HUES6 (cell line): ENCODE measurements at regions not wholly inside any gene's neighbourhood (a gene's known extent, or its start where the extent isn't known, plus 50 kb on each side); places are given as distances from the start of the nearest gene placed in this dataset.

Source experiments
- H3K27ac ChIP-seq: 2 replicates; pipeline ENCODE4 v1.7.0; 2013; ENCODE audit warnings: low read depth, mild to moderate bottlenecking, low read length, inconsistent platforms
- H3K27me3 ChIP-seq: 2 replicates; pipeline ENCODE4 v1.6.1; 2013; ENCODE audit warnings: low read length; ENCODE audit not compliant: control insufficient read depth, insufficient read depth
- H3K36me3 ChIP-seq: 2 replicates; pipeline ENCODE4 v1.6.1; 2013; ENCODE audit warnings: low read length; ENCODE audit not compliant: control insufficient read depth, insufficient read depth
- H3K4me1 ChIP-seq: 2 replicates; pipeline ENCODE4 v1.6.1; 2013; ENCODE audit warnings: low read length; ENCODE audit not compliant: control insufficient read depth, insufficient read depth
- H3K4me3 ChIP-seq: 2 replicates; pipeline ENCODE4 v1.5.1; 2013; ENCODE audit warnings: low read depth, low read length
- H3K9ac ChIP-seq: one replicate; pipeline ENCODE4 v1.6.1; 2013; ENCODE audit warnings: mild to moderate bottlenecking, low read length
- H3K9me3 ChIP-seq: 2 replicates; pipeline ENCODE4 v1.6.1; 2013; ENCODE audit warnings: low read depth, low read length; ENCODE audit not compliant: control insufficient read depth, insufficient read depth

- peak overlapping the region; percentile 50; the same call in 1 of the 2 replicates for H3K27ac ChIP-seq
- peak overlapping the region; percentile 63 for H3K9ac ChIP-seq
- H3K4me1 ChIP-seq: peaks cover 22% of the 10 kb centered on the region; the same call in 1 of the 2 replicates
- no peaks in the 10 kb centered on the region for H3K27me3 ChIP-seq
- peaks cover 5% of the 10 kb centered on the region; the same call in 1 of the 2 replicates for H3K9me3 ChIP-seq
- H3K36me3 ChIP-seq: no peaks in the 10 kb centered on the region
- no peak overlapping the region for H3K4me3 ChIP-seq
Measured at GRCh38 chr3:76063019-76063418, 277.7 kb upstream of the ZNF717 start.

GRCh38 chr3:76063811-76064210, 278.5 kb upstream of the ZNF717 start:
- peak overlapping the region; percentile 50; the same call in 1 of the 2 replicates for H3K27ac ChIP-seq
- H3K9ac ChIP-seq: peak overlapping the region; percentile 63
- peaks cover 8% of the 10 kb centered on the region for H3K9me3 ChIP-seq
- no peaks in the 10 kb centered on the region for H3K36me3 ChIP-seq
- H3K27me3 ChIP-seq: no peaks in the 10 kb centered on the region
- H3K4me3 ChIP-seq: no peak overlapping the region
- H3K4me1 ChIP-seq: peaks cover 22% of the 10 kb centered on the region; the same call in 1 of the 2 replicates

DNA sequence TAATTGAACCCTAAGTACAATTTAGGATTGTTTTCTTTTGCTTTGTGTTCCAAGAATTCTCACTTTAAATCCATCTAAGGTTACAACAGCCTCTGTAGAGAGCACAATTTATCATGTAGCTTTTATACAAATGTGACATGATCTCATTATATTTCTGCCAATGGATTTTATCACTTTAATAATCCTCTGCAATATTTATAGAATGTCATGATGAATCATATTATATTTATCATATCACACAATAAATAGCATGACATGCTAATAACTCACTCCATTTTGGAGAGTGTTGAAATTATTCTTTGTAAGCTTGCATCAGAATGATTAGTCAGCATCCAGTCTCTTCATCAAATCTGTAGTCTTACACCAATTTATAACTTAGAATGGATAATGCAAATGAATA, 280.6 kb upstream of the ZNF717 start:
- Histone ChIP-seq H3K36me3 (no peaks in the 10 kb centered on the region), H3K27ac (no peak overlapping the region), H3K9ac (no peak overlapping the region), H3K9me3 (peaks cover 14% of the 10 kb centered on the region), H3K27me3 (no peaks in the 10 kb centered on the region), H3K4me1 (peaks cover 22% of the 10 kb centered on the region; the same call in 1 of the 2 replicates), H3K4me3 (no peak overlapping the region)

- H3K4me3 ChIP-seq: no peak overlapping the region
- no peaks in the 10 kb centered on the region for H3K36me3 ChIP-seq
- no peak overlapping the region for H3K9ac ChIP-seq
- H3K9me3 ChIP-seq: peaks cover 4% of the 10 kb centered on the region; the same call in 1 of the 2 replicates
- H3K4me1 ChIP-seq: no peaks in the 10 kb centered on the region
- no peak overlapping the region for H3K27ac ChIP-seq
- H3K27me3 ChIP-seq: no peaks in the 10 kb centered on the region
Measured at GRCh38 chr3:76078101-76078500, 292.8 kb upstream of the ZNF717 start.

DNA sequence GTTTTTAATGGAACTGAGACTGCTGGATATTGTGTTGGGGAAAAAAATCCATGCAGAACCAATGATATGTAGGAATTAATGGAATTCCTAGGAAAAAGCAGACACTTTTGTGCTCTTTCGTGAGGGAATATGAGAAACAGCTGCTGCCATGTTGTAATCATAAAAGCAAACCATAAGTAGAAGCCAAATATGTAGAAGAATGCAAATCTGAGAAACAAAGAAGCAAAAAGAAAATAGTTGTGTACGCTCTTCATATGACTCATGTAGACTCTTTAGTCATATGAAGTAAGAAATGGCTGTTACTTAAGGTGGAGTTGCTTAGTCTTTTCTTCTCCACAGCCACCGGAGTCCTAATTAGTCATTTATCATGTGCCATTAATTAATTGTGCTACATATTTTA, 298.6 kb upstream of the ZNF717 start:
- no peak overlapping the region for H3K4me3 ChIP-seq
- H3K9ac ChIP-seq: no peak overlapping the region
- no peaks in the 10 kb centered on the region for H3K4me1 ChIP-seq
- H3K27ac ChIP-seq: no peak overlapping the region
- H3K36me3 ChIP-seq: no peaks in the 10 kb centered on the region
- H3K9me3 ChIP-seq: peaks cover 6% of the 10 kb centered on the region; the same call in 1 of the 2 replicates
- H3K27me3 ChIP-seq: no peaks in the 10 kb centered on the region

- no peaks in the 10 kb centered on the region for H3K36me3 ChIP-seq
- H3K4me3 ChIP-seq: no peak overlapping the region
- H3K27me3 ChIP-seq: no peaks in the 10 kb centered on the region
- no peaks in the 10 kb centered on the region for H3K9me3 ChIP-seq
- H3K27ac ChIP-seq: no peak overlapping the region
- H3K4me1 ChIP-seq: peaks cover 9% of the 10 kb centered on the region; the same call in 1 of the 2 replicates
- H3K9ac ChIP-seq: no peak overlapping the region
Measured at GRCh38 chr3:76096036-76096435, 310.7 kb upstream of the ZNF717 start.

- H3K27me3 ChIP-seq: no peaks in the 10 kb centered on the region
- no peak overlapping the region for H3K27ac ChIP-seq
- H3K4me3 ChIP-seq: no peak overlapping the region
- peaks cover 9% of the 10 kb centered on the region; the same call in 1 of the 2 replicates for H3K4me1 ChIP-seq
- no peaks in the 10 kb centered on the region for H3K9me3 ChIP-seq
- H3K36me3 ChIP-seq: no peaks in the 10 kb centered on the region
- no peak overlapping the region for H3K9ac ChIP-seq
Measured at GRCh38 chr3:76096836-76097588, 311.7 kb upstream of the ZNF717 start.

GRCh38 chr3:76097589-76097969, 312.2 kb upstream of the ZNF717 start:
- H3K9ac ChIP-seq: no peak overlapping the region
- H3K9me3 ChIP-seq: no peaks in the 10 kb centered on the region
- no peak overlapping the region for H3K4me3 ChIP-seq
- H3K27ac ChIP-seq: no peak overlapping the region
- no peaks in the 10 kb centered on the region for H3K27me3 ChIP-seq
- no peaks in the 10 kb centered on the region for H3K36me3 ChIP-seq
- peaks cover 6% of the 10 kb centered on the region; the same call in 1 of the 2 replicates for H3K4me1 ChIP-seq

DNA sequence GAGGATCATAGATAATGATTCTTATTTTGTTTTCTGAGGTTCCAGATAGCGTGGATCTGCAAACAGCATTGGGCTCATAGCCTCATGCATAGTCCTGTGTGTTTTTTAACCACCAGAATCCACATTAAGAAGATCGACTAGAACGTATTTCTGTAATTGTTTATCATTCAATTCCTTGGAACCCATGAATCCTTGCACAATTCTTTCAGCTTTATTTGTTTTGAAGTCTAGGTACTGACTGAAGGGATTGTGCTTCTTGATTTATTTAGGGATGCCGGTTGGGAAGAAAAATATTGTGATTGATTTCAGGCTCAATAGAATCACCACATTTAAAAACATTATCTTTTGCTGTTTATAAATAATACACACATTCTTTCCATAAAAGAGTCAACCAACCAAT, 314.6 kb upstream of the ZNF717 start:
- Histone ChIP-seq H3K36me3 (no peaks in the 10 kb centered on the region), H3K27ac (no peak overlapping the region), H3K27me3 (no peaks in the 10 kb centered on the region), H3K9me3 (no peaks in the 10 kb centered on the region), H3K4me3 (no peak overlapping the region), H3K4me1 (no peaks in the 10 kb centered on the region), H3K9ac (no peak overlapping the region)

GRCh38 chr3:76107935-76108570, 322.7 kb upstream of the ZNF717 start:
- Histone ChIP-seq H3K4me3 (no peak overlapping the region), H3K27ac (no peak overlapping the region), H3K27me3 (no peaks in the 10 kb centered on the region)

GRCh38 chr3:76111808-76112207, 326.5 kb upstream of the ZNF717 start:
- Histone ChIP-seq H3K36me3 (no peaks in the 10 kb centered on the region), H3K27ac (no peak overlapping the region), H3K9ac (no peak overlapping the region), H3K4me3 (no peak overlapping the region), H3K9me3 (no peaks in the 10 kb centered on the region), H3K4me1 (no peaks in the 10 kb centered on the region), H3K27me3 (no peaks in the 10 kb centered on the region)

More at GRCh38 chr3:76107935-76108570, 322.7 kb upstream of the ZNF717 start:
- Histone ChIP-seq H3K36me3 (no peaks in the 10 kb centered on the region), H3K9me3 (no peaks in the 10 kb centered on the region), H3K4me1 (no peaks in the 10 kb centered on the region), H3K9ac (no peak overlapping the region)
